Ishikawa (cell line): ENCODE measurements at regions not wholly inside any gene's neighbourhood (a gene's known extent, or its start where the extent isn't known, plus 50 kb on each side); places are given as distances from the start of the nearest gene placed in this dataset.

Source experiments
- EP300 ChIP-seq: IDR thresholded peaks from 2 replicates; pipeline ENCODE4 v1.6.1; 2012; ENCODE audit warnings: borderline replicate concordance
- REST ChIP-seq: IDR thresholded peaks from 2 replicates; pipeline ENCODE4 v1.6.1; 2012; ENCODE audit warnings: low read depth, mild to moderate bottlenecking

GRCh38 chr6:154617175-154617574 is 106.7 kb upstream of the CNKSR3 start:
- TF ChIP-seq REST = no peak
- no peak for TF ChIP-seq EP300
